Right lobe of liver (tissue), 4 donors: ENCODE measurements at regions not wholly inside any gene's neighbourhood (a gene's known extent, or its start where the extent isn't known, plus 50 kb on each side); places are given as distances from the start of the nearest gene placed in this dataset.

Experiments
- CTCF ChIP-seq, 4 donors: fragments of 200-600 bp in 3 of 4; fragments of 450-650 bp in 1 of 4; IDR thresholded peaks; one replicate each; pipeline versions ENCODE4 v1.5.1 to v1.8.0; 2016 to 2022; ENCODE audit warnings: antibody characterized with exemption in 4 of 4, mild to moderate bottlenecking in 2 of 4
- POLR2A ChIP-seq: fragments of 450-650 bp; IDR thresholded peaks from one replicate; pipeline ENCODE4 v1.6.1; 2017; ENCODE audit warnings: antibody characterized with exemption, mild to moderate bottlenecking
- donor health status: DM: no; HTN: no; CAD: no.
- donor health status: DM: no; HTN: no; CAD: no.
- donor health status: DM: no; HTN: yes; CAD: no.

GRCh38 chr7:10463701-10464100, 510.0 kb upstream of the PHF14 start:
- TF ChIP-seq CTCF (IDR thresholded peaks at IDR 0.05) (no peak), POLR2A (no peak)
